ENCODE measurements at regions not wholly inside any gene's neighbourhood (a gene's known extent, or its start where the extent isn't known, plus 50 kb on each side); places are given as distances from the start of the nearest gene placed in this dataset.

- DNase-seq (no peak), ATAC-seq (no peak)
- peaks cover 0 to 8% (median 0%) of the 10 kb centered on the region in 12 donors for H3K4me1 ChIP-seq
- no peak for TF ChIP-seq CTCF (IDR thresholded peaks at IDR 0.05)
- no peak for TF ChIP-seq POLR2A (IDR thresholded peaks at IDR 0.05)
- intact Hi-C loops (cut with DNase I): loop anchor here in 8 of 10 donors (10.0 kb wide), 7 partner anchors 123 to 1383 kb away; partner anchors contain the start of gene PBX1 (in 1 of the 8)
- WGBS, 4 donors: 73 to 83% (median 79%) methylated on average over 2 of the region's 2 CpGs
- H3K36me3 ChIP-seq: no peaks in the 10 kb centered on the region
- no peaks in the 10 kb centered on the region for H3K27me3 ChIP-seq
- H3K9me3 ChIP-seq: no peaks in the 10 kb centered on the region
- H3K4me3 ChIP-seq: no peak overlapping the region
- peak overlapping the region in 2 of 12 donors; percentile 8 to 58 for H3K27ac ChIP-seq
Measured at GRCh38 chr1:164918140-164918539, 359.2 kb downstream of the PBX1 start.

DNA sequence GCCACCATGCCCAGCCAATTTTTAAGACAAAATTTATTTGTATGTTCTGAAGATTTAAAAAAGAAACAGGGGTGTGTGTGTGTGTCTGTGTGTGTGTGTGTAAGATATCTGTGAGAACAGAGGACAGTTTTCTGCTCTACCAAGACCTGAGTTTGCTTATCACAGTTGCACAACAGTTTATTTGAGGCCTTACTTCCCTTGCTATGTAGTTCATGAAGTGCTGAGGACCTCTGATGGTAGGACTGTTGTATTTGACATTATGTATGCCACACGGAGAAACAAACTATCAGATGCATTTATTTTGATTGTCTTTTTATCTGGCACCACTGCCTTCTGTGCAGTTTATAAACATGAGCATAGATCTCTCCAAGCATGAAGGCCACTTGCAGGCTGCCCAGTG lies 355.2 kb downstream of the PBX1 start:
- Histone ChIP-seq H3K4me3 (no peak overlapping the region), H3K36me3 (no peaks in the 10 kb centered on the region), H3K4me1 (peaks cover 0 to 13% (median 0%) of the 10 kb centered on the region in 12 donors), H3K9me3 (no peaks in the 10 kb centered on the region), H3K27ac (no peak overlapping the region), H3K27me3 (no peaks in the 10 kb centered on the region)
- DNase-seq (no peak), ATAC-seq (peak; percentile 79 to 84 (median 83))
- intact Hi-C loops (cut with DNase I): loop anchor here in 8 of 10 donors (5.0 to 10.0 kb wide), 12 partner anchors 47 to 1379 kb away; partner anchors contain the start of gene PBX1 (in 1 of the 8)
- 9 to 19% (median 15%) methylated on average over 1 of the region's 1 CpG for WGBS, 4 donors
- peak in 9 of 12 donors; percentile 31 to 54 (median 43) for TF ChIP-seq CTCF (IDR thresholded peaks at IDR 0.05)
- no peak for TF ChIP-seq POLR2A (IDR thresholded peaks at IDR 0.05)

- peak overlapping the region in 6 of 12 donors; percentile 16 to 37 (median 29) for H3K4me3 ChIP-seq
- peak; percentile 31 to 72 (median 60) for DNase-seq
- 51 to 65% (median 53%) methylated on average over 8 of the region's 8 CpGs for WGBS, 4 donors
Measured at GRCh38 chr1:164912290-164912689, 353.3 kb downstream of the PBX1 start.

More at GRCh38 chr1:164912290-164912689, 353.3 kb downstream of the PBX1 start:
- Histone ChIP-seq H3K36me3 (no peaks in the 10 kb centered on the region), H3K27me3 (no peaks in the 10 kb centered on the region), H3K9me3 (no peaks in the 10 kb centered on the region), H3K27ac (peak overlapping the region in 6 of 12 donors; percentile 5 to 43 (median 22)), H3K4me1 (peaks cover 0 to 13% (median 0%) of the 10 kb centered on the region in 12 donors)
- TF ChIP-seq POLR2A (IDR thresholded peaks at IDR 0.05) (no peak), CTCF (IDR thresholded peaks at IDR 0.05) (no peak)
- ATAC-seq: peak; percentile 62 to 93 (median 92)
- intact Hi-C loops (cut with DNase I): loop anchor here in 8 of 10 donors (2.0 to 10.0 kb wide), 14 partner anchors 45 to 1377 kb away; partner anchors contain the start of gene PBX1 (in 1 of the 8)

All from heart left ventricle (tissue), 16 donors.